DMS114 treated with DMSO at 0.1 percent for 48 hours (cell line): ENCODE measurements at regions not wholly inside any gene's neighbourhood (a gene's known extent, or its start where the extent isn't known, plus 50 kb on each side); places are given as distances from the start of the nearest gene placed in this dataset.
"Not testable (repeated sequence)": the region's sequence is repeated elsewhere in the genome, so short reads cannot be mapped to it uniquely, and the experiment has no call there.

Experiments
- DNase-seq: peaks from one replicate; lab custom pipeline; 2025; ENCODE audit not compliant: unreplicated experiment; lab: John Stamatoyannopoulos, UW

DNA sequence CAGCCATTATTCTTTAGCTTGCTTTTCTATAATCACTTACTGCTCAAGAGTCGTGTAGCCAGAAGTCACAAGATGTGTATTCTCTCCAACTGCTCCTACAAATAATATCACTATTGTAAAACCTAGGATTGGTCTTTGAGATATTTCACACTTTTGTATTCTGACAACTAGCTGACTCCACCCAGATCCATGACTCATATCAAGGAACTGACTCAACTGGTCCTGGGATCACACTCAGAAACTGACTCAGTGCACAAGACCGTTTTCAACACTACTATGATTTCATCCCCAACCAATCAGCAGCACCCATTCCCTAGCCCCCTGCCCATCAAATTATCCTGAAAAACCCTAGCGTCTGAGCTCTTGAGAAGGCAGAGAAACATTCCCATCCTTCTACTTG, 56.5 kb upstream of the ORC5 start:
- DNase-seq, result no peak

DNA sequence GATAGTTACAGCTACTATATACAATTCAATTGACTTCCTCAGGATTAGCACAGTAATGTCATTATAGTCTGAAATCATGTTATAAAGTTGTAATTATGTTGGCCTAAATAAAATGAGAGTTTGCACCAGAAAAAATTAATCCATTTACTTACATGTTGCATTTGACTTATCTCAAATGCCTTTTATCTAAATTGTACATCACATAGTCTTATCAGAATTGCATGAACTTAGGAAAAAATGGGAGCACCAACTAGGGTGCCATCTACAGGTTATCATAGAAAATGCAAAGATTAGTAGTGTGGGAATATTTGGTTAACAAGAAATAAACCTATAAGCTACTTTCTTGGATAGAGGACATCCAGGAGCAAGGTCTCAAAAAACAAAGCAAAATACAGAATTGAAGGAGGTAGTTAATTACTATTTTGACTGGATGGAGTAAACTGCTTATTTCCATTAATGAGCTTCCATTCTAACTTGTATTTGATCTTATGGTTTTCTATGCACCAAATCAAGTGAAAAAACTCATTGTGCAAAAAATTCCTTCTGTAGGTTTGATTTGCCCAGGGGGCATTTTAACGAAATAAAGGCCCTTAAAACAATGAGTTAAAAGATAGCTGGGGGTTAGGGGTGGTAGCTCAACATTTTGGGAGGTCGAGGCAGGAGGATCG, 60.0 kb upstream of the ORC5 start:
- no peak for DNase-seq

DNA sequence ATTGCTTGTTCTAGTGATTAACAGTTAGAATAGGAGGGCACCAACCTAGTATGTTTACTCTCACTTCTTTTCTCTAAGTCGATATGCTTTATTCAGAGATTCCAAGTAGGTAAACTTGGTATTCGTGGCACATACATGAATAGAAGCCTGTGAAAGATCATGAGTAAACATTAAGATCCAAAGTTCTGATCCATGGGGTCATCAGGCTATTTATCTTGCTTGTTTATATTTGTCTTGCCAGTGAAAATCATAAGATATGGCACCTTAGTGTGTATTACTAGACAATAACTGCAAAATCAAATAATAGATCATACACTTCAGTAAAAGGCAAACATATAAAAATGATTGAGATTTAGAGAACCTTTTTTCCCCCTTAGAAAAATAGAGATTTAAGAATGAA, 56.5 kb upstream of the LHFPL3 start:
- no peak for DNase-seq

DNA sequence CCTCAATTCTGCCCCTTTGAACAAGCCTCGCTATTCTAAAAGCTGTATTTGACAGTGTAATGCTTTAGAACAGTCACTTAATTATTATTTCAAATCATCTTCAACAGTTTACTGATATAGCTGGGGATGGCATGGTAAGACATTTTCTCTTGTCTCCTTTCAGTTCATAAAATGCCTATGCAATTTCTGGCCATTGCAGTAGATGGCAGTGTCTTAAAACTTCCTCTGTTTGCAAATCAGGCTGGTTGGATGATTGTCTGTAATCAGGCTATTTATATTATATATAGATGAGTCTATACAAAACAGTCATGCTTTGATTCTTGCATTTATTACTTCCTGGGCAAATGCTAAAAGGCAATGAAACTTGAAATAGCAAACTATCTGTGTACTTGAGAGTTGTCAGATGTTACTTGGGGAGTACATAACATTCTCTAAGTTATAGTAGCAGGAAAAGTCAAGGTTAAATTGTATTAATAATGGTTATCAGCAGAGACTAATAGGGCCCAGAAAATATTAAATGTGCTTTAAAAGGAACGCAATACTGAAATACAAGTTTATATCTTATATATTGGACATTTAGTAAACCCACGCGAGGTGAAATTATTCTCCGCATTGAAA, 55.5 kb upstream of the LHFPL3 start:
- DNase-seq, result peak; percentile 17

DNA sequence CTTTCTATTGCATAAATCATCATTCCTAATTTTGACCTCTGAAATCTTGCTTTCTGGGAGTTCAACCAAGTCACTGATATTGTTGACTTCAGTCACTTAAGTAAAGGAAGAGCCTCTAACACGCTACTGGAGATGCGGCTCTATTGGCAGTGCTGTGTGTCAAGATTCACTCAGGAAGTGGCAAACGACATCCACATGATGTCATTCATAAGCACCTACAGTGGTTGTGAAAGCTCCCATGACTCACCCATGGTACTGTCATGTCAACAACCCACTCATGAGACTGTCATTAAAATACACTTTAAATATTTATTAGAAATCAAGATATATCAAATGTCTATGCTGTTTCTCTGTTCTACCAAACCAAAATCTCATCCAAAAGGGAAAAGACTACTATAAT, 52.5 kb upstream of the LHFPL3 start:
- DNase-seq, result no peak

DNA sequence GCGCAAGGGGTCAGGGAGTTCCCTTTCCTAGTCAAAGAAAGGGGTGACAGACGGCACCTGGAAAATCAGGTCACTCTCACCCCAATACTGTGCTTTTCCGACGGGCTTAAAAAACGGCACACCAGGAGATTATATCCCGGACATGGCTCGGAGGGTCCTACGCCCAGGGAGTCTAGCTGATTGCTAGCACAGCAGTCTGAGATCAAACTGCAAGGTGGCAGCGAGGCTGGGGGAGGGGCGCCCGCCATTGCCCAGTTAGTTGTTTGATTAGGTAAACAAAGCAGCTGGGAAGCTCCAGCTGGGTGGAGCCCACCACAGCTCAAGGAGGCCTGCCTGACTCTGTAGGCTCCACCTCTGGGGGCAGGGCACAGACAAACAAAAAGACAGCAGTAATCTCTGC, 51.7 kb upstream of the LHFPL3 start:
- DNase-seq, result not testable (repeated sequence)
